ENCODE measurements at regions not wholly inside any gene's neighbourhood (a gene's known extent, or its start where the extent isn't known, plus 50 kb on each side); places are given as distances from the start of the nearest gene placed in this dataset.

GRCh38 chr10:78140066-78140630, 106.5 kb downstream of the RPS24 start:
- Histone ChIP-seq H3K27me3 (replicated peaks; ENCODE audit: insufficient read depth, low read depth, low read length, poor library complexity) (no peaks in the 10 kb centered on the region), H3K27ac (ENCODE audit: low read depth, low read length, poor library complexity, severe bottlenecking) (peak overlapping the region; percentile 25), H3K4me3 (ENCODE audit: low read depth, low read length, poor library complexity, severe bottlenecking) (no peak overlapping the region), H3K4me1 (ENCODE audit: insufficient read depth, low read length, poor library complexity, severe bottlenecking) (peaks cover 6% of the 10 kb centered on the region), H3K36me3 (ENCODE audit: insufficient read depth, low read length, poor library complexity, severe bottlenecking) (no peaks in the 10 kb centered on the region), H3K9me3 (ENCODE audit: low read depth, low read length, poor library complexity, severe bottlenecking) (no peaks in the 10 kb centered on the region)
- ChIA-PET POLR2A (ENCODE audit: low non-redundant PET) (no interaction called here), CTCF (no interaction called here)
- BruUV-seq (replicated peaks) = no TSS peak
- no peak for DNase-seq (ENCODE audit: low spot score)
- TF ChIP-seq EZH2 (IDR thresholded peaks at IDR 0.05; ENCODE audit: borderline replicate concordance, low read depth, low read length, poor library complexity, severe bottlenecking) = no peak
- no peak for TF ChIP-seq CTCF (conservative IDR thresholded peaks at IDR 0.05; ENCODE audit: low read depth, low read length)
- intact Hi-C loops (cut with micrococcal nuclease; ENCODE audit: unreplicated experiment) = no loop called here

GRCh38 chr10:78143576-78143975, 109.9 kb downstream of the RPS24 start:
- intact Hi-C loops (cut with micrococcal nuclease; ENCODE audit: unreplicated experiment) = no loop called here
- BruUV-seq (replicated peaks) = no TSS peak
- Histone ChIP-seq H3K4me1 (ENCODE audit: insufficient read depth, low read length, poor library complexity, severe bottlenecking) (peaks cover 6% of the 10 kb centered on the region), H3K27me3 (replicated peaks; ENCODE audit: insufficient read depth, low read depth, low read length, poor library complexity) (no peaks in the 10 kb centered on the region), H3K36me3 (ENCODE audit: insufficient read depth, low read length, poor library complexity, severe bottlenecking) (no peaks in the 10 kb centered on the region), H3K9me3 (ENCODE audit: low read depth, low read length, poor library complexity, severe bottlenecking) (no peaks in the 10 kb centered on the region), H3K4me3 (ENCODE audit: low read depth, low read length, poor library complexity, severe bottlenecking) (no peak overlapping the region), H3K27ac (ENCODE audit: low read depth, low read length, poor library complexity, severe bottlenecking) (no peak overlapping the region)
- DNase-seq (ENCODE audit: low spot score) = no peak
- TF ChIP-seq CTCF (conservative IDR thresholded peaks at IDR 0.05; ENCODE audit: low read depth, low read length) (no peak), EZH2 (IDR thresholded peaks at IDR 0.05; ENCODE audit: borderline replicate concordance, low read depth, low read length, poor library complexity, severe bottlenecking) (no peak)
- CTCF ChIA-PET = no interaction called here
- POLR2A ChIA-PET (ENCODE audit: low non-redundant PET) = no interaction called here

GRCh38 chr10:78146200-78146599, 112.5 kb downstream of the RPS24 start:
- H3K27ac ChIP-seq (ENCODE audit: low read depth, low read length, poor library complexity, severe bottlenecking) = no peak overlapping the region
- no peaks in the 10 kb centered on the region for H3K27me3 ChIP-seq (replicated peaks; ENCODE audit: insufficient read depth, low read depth, low read length, poor library complexity)
- H3K36me3 ChIP-seq (ENCODE audit: insufficient read depth, low read length, poor library complexity, severe bottlenecking) = no peaks in the 10 kb centered on the region
- no peak for DNase-seq (ENCODE audit: low spot score)
- BruUV-seq (replicated peaks) = no TSS peak
- no peaks in the 10 kb centered on the region for H3K9me3 ChIP-seq (ENCODE audit: low read depth, low read length, poor library complexity, severe bottlenecking)
- ChIA-PET CTCF (no interaction called here), POLR2A (ENCODE audit: low non-redundant PET) (no interaction called here)
- no peak for TF ChIP-seq CTCF (conservative IDR thresholded peaks at IDR 0.05; ENCODE audit: low read depth, low read length)
- no peak for TF ChIP-seq EZH2 (IDR thresholded peaks at IDR 0.05; ENCODE audit: borderline replicate concordance, low read depth, low read length, poor library complexity, severe bottlenecking)
- no peaks in the 10 kb centered on the region for H3K4me1 ChIP-seq (ENCODE audit: insufficient read depth, low read length, poor library complexity, severe bottlenecking)
- intact Hi-C loops (cut with micrococcal nuclease; ENCODE audit: unreplicated experiment) = no loop called here
- H3K4me3 ChIP-seq (ENCODE audit: low read depth, low read length, poor library complexity, severe bottlenecking) = no peak overlapping the region
